GM23248 (cell line): ENCODE measurements at regions not wholly inside any gene's neighbourhood (a gene's known extent, or its start where the extent isn't known, plus 50 kb on each side); places are given as distances from the start of the nearest gene placed in this dataset.

Experiments
- EZH2 ChIP-seq: fragments of 200-600 bp; sonication (generic); IDR thresholded peaks from 2 replicates; pipeline ENCODE4 v1.6.1; 2018; ENCODE audit warnings: antibody characterized with exemption, mild to moderate bottlenecking; ENCODE audit not compliant: insufficient read depth, poor library complexity, severe bottlenecking
- EZH2phosphoT487 ChIP-seq: fragments of 200-600 bp; sonication (generic); IDR thresholded peaks from 2 replicates; pipeline ENCODE4 v1.6.1; 2018; ENCODE audit warnings: antibody characterized with exemption, moderate library complexity, mild to moderate bottlenecking, low read depth; ENCODE audit not compliant: insufficient read depth

- TF ChIP-seq EZH2phosphoT487 (no peak), EZH2 (no peak)
Measured at GRCh38 chr3:5796541-5796940, 609.0 kb downstream of the EDEM1 start.
